Suprapubic skin (tissue), 3 donors: ENCODE measurements at regions not wholly inside any gene's neighbourhood (a gene's known extent, or its start where the extent isn't known, plus 50 kb on each side); places are given as distances from the start of the nearest gene placed in this dataset.

Source experiments
- CTCF ChIP-seq, 2 donors: fragments of 200-600 bp in 1 of 2; fragments of 450-650 bp in 1 of 2; sonication (generic) in 1 of 2; IDR thresholded peaks; one replicate each; pipeline ENCODE4 v1.5.1; 2016 to 2019; ENCODE audit warnings: antibody characterized with exemption in 2 of 2, mild to moderate bottlenecking in 1 of 2, moderate library complexity in 1 of 2
- EP300 ChIP-seq: sonication (generic); formaldehyde crosslinking; IDR thresholded peaks from one replicate; pipeline ENCODE4 v1.6.1; 2017; ENCODE audit warnings: antibody characterized with exemption

- TF ChIP-seq CTCF (IDR thresholded peaks at IDR 0.05): no peak
- no peak for TF ChIP-seq EP300
Observed at GRCh38 chr3:21067031-21067813, 683.8 kb downstream of the ZNF385D start.
